DMS53 treated with DMSO at 0.1 percent for 48 hours (cell line): ENCODE measurements at regions not wholly inside any gene's neighbourhood (a gene's known extent, or its start where the extent isn't known, plus 50 kb on each side); places are given as distances from the start of the nearest gene placed in this dataset.

Experiments used
- DNase-seq: peaks from one replicate; lab custom pipeline; 2025; ENCODE audit not compliant: unreplicated experiment; lab: John Stamatoyannopoulos, UW

DNA sequence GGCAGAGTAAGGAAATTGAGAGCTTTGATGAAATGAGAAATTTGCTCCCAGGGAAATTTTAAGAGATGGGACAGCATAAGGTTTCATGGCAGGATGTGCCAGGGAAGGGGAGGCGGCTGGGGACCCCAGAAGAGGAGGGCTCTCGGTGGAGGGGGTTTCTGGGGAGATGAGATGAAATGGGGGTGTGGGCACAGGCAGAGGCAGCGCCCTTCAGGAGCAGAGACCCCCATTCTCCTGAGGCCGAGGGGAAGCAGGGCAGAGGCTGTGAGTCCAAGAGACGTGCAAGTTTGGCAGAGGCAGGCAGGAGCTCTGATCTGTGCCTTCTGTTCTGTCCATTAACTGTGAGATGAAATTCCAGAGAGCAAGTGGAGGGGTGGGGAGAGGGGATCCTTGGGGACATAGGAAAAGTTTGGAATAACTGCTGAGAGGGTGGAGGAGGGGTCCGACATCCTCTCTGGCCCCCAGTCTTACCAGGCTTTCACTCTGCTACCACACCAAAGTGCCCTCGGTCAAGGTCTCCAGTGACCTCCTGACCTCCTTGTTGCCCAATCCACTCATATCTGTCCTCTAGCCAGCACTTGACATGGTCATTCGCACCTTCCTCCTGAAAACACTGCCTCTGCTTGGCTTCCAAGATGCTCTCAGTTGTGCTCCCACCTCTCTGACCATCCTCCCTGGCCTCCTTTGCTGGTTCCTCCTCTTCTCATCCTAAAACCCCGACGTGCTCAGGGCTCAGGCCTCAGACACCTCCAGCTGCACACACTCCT is 108.1 kb upstream of the MVB12B start:
- no peak for DNase-seq

DNA sequence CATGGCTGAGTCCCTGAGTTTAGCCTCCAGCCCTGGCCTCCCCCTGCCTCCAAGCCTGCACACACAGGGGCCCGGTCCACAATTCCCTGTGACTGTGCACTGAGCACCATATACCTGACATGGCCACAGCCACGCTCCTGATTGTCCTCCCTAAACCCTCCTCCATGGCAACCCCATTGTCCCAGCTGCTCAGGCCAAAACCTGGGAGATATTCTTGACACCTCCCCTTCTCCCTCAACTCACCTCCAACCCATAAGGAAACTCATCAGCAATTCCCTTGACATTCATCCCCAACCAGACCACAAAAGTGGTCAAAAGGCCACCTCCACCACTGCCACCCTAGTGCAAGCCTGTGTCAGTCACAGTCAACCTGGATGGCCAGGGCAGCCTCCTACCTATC is 107.5 kb upstream of the MVB12B start:
- DNase-seq: no peak

DNA sequence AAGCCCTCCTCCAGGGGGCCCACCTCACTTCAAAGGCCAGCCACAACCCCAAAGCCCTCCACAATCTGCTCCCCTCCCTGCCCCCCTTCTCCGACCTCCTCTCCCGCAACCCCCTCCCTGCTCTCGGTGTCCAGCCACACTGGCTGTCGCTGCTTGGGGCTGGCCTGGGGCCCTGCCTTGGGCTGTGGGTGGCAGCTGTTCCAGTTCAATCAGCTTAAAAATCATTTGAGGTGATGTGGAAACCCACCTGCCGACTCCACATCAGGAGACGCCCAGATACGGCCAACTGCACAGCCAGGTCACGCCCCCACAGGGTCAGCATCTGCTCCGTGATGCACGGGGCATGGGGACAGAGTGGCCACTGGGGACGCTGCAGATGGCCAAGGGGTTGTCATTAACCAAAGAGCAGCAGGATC is 107.0 kb upstream of the MVB12B start:
- no peak for DNase-seq

DNA sequence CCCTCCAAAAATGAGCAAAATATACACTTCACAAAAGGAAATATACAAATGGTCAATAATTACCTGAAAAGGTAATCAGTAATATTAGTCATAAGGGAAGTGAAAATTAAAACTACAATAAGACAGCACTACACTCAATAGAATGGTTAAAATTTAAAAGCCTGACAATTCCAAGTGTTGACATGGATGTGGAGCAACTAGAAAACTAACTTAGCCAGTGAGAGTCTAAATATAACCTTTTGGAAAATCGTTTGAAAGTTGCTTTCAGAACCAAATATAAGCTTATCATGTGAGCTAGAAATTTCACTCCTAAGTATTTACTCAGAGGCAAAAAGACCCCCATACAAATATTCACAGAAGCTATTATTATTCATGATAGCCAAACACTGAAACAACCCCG is 105.1 kb upstream of the MVB12B start:
- no peak for DNase-seq

DNA sequence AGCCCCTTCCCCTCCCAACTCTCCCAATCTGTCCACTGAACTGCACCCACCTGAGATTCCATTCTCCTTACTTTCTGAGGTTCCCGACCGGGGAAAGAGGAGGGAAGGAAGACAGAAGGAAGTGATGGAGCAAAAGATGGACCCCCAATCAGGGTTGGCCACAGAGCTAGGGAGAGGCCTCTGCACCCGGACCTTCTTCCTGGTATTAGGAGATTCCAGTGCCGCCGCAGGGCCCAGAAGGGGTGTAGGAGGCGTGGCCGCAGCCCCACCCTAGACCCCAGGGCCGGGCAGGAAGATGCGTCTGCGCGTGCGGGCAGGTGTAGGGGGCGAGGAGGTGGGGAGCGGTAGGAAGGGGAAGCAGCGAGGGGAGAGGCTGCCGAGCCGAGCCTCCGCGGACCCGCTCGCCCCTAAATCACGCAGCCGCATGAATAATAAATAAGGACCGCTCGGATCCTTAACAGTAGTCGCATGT is 104.2 kb upstream of the MVB12B start:
- no peak for DNase-seq

DNA sequence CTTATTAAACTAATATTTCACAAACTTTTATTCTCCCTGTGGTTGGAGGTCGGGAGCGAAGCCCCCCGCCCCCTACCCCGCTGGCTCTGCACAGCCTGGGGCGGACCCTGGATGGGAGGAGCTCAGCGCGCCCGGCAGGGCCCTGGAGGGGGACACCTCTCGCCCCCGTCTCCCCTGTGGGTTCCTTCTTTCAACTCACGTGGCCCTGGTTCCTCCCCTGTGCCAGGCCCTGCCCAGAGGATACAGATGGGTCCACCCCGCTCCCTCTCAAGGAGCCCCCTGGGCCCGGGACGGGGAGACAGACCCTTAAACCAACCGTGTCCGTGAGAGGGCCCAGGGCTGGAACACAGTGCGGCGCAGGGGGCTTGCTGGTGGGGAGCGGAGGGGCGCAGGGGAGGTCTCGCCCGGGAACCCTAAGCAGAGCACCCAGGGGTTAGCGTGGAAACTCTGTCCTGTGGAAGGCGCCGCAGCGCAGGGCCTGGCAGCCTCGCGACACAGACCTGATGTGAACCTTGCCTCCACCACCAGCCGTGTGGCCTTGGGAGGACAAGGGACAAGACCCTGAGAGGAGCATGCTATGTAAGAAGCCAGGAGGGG is 103.7 kb upstream of the MVB12B start:
- no peak for DNase-seq

DNA sequence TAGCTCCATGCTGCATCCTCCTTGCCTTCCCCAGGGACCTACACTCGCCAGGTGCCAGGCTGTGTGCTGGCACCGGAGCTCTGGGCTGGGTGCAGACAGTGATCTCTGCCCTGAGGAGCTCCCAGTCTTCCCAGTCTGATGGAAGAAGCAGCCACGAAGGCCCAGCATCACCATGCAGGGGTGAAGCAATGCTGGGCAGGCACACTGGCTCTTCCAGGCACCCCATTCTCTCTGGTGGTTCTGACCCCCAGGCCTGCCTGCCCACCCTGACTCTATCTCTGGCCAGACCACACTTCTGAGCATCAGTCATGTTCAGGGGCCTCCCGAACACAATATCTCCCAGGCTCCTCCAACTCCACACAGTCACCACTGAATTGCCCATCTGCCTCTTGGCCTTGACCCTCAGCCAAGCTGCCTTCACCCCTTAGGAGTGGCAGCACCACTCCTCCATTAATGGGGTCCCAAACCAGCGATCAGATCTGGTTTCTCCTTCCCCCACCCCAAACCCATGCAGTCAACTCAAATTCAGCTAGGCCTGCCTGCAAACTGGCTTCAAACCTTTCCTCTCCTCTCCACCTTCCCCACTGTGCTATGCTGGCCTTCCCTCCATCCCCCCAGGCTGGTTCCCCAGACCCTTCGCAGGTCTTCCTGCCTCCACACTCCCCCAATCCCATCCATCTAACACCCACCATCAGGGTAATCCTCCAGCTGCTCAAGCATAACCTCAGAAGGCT is 102.7 kb upstream of the MVB12B start:
- no peak for DNase-seq

DNA sequence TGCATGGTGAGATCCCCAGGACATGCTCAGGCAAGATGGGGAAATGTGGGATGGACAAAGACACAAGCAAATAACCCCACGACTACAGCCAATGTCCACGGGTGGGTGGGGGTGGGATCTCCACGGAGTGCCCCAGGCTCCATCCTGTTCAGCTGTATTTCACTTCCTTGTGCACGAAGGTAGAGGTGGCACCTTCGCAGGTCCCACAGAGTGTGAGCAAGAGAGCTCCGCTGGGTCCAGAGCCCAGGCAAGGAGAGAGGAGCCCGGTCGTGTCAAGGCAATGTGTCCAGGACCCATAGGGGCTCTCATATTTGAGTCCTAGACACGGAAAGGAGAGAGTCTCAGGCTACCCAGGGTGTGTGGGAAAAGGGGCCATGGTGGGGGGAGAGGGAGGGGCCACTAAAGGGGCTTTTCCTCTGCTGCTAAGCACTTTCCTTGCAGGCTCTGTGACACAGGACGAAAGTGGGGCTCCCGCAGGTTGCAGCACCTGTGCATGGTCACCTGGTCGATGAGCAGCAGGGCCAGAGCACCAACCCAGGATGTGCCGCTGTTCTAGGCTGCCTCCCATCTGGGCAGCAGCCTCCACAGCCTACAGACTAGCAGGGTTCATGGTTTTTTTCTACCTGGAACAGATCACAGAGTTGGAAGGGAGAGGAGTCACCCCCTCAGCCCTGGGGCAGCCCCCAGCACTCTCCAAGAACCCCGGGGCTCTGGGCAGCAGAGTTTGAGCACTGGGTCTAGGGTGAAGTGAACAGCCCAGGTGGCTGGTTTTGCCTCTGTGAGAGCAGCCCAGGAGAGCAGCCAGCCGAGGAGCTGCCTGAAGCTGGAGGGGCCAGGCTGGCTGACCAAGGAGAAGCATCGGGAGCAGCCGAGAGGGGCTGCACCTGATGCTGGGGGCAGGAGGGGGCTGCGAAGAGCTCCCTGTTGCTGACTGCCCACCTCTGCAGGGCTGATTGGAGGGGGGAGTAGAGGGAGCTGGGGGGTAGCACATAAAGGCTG is 100.7 kb upstream of the MVB12B start:
- no peak for DNase-seq

DNA sequence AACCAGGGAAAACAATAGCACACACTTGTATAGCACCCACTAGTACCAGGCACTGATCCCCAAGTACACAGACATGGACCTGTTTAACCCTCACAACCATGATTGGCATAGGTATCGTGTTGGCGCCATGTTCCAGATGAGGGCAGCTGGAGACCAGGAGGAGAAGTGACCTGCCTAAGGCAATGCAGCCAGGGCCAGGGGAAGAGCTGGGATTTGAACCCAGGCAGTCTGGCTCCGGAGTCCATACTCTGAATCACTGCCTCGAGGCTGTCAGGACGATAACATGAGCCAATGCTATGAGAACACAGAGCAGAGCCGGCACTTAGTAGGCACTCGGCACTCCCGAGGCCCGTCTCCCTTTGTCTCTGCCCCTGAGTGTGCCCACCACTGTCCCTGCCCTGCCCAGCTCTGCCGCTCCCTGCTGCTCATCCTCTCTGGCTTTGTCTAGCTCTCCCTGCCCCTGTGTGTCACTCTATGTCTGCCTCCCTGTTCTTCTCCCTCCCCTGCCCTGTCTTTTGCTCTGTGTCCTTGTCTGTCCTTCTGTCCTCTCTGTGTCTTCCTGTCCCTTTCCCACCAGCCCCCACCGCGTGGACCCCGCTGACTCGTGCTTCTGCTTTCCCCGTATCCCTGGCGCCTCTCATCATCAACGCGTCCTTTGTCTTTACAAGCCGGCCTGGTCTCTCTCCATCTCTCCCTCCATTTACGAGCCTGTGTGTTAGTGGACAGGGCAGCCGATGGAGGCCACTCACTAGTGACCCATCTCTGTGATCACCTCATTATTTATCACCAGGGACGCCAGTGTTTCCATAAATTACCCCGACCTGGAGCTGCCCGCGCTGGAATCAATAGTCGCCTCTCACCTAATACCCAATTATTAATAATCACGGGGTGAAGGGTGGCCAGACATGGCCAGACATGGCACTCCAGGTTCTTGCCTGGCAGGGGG is 99.4 kb upstream of the MVB12B start:
- DNase-seq: no peak

DNA sequence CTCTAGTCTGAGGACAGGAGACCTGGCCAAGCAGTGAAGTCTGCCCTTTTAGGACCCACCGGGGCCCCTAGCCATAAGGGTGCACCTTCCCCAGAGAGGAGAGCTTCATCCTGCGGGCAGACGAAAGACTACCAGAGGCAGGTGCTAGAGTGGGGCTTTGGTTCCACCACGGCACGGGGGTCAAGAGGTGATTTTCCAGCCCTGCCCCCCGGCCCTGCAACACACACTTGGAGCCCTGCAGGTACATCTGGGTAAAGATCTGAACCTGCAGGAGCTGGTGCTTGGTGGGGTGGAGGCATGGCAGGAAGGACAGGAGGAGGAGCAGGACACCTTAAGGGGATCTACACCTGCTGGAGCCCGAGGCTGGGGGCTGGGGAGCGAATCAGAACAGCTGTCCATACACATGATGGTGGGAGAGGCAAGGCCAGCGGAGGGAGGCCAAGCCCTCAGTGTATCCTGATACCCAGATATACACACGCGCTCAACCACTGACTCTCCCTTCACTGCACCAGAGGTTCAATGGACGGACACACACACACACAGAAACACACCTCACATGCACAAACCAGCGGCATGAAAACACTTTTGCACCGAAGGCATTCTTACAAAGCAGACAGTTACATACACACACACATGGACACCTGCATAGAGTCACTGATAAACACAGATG is 98.4 kb upstream of the MVB12B start:
- DNase-seq: no peak

DNA sequence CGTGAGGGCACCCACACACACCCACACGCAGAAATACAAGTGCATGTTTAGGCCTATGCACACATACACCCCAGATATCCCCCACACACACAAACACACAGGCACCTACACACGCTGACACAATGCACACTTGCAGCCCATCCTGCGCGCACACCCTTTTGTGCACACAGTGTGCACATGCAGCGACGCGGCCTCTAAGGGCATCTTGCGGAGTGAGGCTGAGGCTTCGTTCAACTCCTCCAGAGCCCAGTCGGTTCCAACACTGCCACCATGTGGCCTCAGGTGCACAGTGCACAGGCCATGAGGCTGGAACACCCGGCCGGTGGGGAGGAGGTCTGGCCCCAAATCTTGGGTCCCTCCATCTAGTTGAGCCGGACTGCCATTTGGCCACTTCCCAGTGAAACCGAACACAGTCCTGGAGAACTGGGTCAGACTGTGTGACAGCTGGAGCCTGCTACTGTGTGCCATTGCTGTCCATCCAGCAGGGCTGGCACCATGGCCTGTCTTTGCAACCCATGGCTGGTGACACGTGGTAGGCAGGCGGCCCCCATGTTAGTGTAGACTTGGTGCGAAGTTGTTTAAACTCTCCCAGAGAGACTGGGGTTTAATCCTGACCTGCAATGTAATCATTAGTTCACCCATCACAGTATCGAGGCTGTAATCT is 97.7 kb upstream of the MVB12B start:
- DNase-seq: peak; percentile 43

DNA sequence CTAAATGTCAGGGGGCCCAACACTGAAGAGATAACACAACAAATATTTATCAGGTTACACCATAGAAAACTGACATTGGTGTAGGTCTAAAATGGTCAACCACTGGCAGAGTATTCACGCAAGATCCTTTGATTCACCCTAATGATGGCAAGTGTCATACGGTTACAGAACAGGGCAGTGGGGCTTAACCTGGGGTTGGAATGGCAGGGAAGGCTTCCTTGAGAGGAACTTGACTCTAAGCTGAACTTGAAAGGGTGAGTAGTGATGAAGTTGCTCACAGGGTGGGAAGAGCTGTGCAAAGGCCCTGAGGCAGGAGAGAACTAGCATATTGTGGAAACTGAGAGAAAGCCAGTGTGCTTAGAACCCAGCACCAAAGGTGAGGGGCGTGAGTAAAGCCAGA is 97.1 kb upstream of the MVB12B start:
- DNase-seq: no peak

DNA sequence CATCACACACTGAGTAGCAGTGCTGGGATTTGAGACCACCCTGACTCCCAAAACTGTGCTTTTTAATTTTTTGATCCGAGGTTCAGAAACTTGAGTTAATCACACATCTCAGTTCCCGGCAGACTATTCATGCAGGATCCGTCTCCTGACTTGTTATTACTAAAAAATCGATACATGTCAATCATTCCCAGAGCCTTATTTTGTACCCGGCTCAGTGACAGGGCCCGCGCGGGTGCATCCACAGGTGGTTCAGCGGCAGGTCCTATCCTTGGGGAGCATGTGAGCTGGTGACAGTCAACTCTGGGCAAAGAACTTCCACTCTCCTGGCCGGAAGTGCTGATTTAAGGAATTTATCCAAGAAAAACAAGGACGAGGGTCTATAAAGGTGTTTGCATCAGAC is 95.9 kb upstream of the MVB12B start:
- DNase-seq: no peak

DNA sequence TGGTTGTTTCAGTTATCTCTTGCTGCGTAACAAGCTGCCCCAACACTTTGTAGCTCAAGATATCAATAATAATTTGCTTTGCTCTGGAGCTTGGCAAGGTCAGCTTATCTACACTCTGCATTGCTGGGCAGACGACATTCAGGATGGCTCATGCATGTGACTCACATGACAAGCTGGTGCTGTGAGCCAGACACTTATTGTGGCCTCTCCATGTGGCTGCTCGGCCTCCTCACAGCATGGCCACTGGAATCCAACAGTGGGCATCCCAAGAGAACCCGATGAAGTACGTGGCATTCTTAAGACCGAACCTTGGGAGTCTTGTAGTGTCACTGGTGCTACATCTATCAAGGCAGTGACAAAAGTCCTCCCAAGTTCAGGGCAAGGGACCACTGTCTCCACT is 94.2 kb upstream of the MVB12B start:
- DNase-seq: no peak

DNA sequence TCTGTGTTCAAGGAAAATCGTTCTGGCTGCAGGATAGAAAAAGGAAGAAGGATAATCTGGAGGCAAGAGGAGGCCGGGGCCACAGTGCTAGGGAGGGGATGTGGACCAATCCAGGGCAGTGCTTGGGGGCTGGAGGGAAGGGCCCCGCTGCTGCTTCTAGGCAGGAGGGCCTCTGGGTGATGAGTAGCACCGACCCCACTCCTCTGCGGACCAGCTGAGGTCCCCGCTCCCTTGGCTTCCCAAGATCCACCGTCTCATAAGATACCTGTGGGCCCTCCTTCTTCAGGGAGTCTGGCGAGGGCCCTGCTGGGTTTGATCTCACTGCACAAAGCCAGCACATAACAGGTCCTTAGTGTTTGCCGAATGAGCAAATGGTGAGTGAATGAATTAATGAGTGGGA is 93.5 kb upstream of the MVB12B start:
- DNase-seq: no peak

DNA sequence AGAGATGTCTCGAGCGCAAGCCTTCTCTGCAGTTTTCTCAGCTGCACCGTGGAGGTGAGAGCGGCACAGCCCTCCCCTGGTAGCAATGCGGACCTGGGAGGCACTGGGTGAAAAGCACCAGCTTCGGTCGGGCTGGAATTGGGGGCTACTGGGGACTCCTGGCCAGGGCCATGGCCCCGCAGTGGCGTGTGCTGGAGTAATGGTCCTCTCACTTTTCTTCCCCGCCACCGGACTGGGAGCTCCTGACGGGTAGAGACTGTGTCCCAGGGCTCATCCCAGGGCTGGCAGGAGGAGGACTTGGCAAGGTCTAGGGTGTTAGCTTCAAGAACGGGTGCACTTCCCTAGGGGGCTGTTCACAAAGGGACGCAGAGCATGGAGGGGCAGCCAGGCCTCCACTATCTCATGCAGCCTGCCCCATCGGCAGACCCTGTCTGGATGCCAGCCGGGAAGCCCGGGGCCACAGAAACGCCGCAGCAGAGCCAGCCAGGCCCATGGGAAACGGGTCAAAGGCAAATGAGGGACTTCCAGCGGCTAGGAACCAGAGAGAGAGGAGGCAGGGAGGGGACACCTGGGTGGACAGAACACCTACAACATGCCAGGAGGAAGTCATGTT is 92.6 kb upstream of the MVB12B start:
- DNase-seq: no peak

DNA sequence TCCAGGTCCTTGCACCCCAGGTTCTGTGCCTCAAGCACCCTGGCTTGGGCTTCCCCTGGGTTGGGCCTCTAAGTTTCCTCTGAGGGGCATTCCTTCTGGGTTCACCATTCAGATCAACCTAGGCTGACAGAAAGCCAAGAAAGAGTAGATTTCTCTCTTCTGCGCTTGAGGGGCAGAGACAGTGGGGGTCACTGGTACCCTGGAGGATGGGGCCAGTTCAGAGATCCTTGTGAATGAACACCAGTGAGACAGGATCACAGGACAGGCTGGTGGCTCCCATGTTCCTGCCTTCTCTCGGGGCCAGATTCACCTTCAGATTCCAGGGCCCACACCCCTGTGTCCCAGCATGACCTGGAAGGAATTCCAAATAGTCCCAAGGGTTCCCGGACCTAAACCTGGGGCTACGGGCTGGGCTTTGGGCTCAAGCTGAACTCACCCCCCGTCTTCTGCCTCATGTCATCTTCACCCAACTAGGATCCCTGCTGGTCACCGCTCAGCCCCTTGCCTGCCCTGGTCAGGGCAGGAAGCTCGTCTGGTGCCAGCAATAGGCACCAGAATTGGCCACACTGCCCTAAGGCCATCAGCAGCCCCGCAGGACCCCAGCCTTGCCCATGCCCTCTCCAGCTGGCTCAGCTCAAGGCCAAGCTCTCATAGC is 91.8 kb upstream of the MVB12B start:
- no peak for DNase-seq
